CD14-positive monocyte (primary cell): ENCODE measurements at regions not wholly inside any gene's neighbourhood (a gene's known extent, or its start where the extent isn't known, plus 50 kb on each side); places are given as distances from the start of the nearest gene placed in this dataset.

Experiments used
- DNase-seq, 3 donors: peaks; one replicate each; pipeline ENCODE4 v3.0.0-alpha.2; 2011 to 2022
- H2AFZ ChIP-seq: 2 replicates; pipeline ENCODE4 v1.6.0; 2012; ENCODE audit warnings: mild to moderate bottlenecking, low read depth, low read length, inconsistent platforms; ENCODE audit not compliant: insufficient read depth, poor library complexity, severe bottlenecking
- H3K27ac ChIP-seq, 2 donors: 1 replicate in 1 of 2; 2 replicates in 1 of 2; pipeline ENCODE4 v1.5.1; 2012 to 2013; ENCODE audit warnings: low read length in 2 of 2, control low read depth in 1 of 2, inconsistent platforms in 1 of 2, low read depth in 1 of 2, mild to moderate bottlenecking in 1 of 2
- H3K27me3 ChIP-seq, 2 donors: one replicate each; pipeline versions ENCODE4 v1.6.0 to v1.6.1; 2011 to 2013; ENCODE audit warnings: low read length in 2 of 2; ENCODE audit not compliant: control insufficient read depth in 2 of 2, insufficient read depth in 2 of 2
- H3K36me3 ChIP-seq, 2 donors: replicated peaks in 1 of 2; 1 replicate in 1 of 2; 2 replicates in 1 of 2; pipeline versions ENCODE4 v1.5.1 to v1.6.1; 2012 to 2013; ENCODE audit warnings: low read length in 2 of 2, control low read depth in 1 of 2, inconsistent platforms in 1 of 2, mild to moderate bottlenecking in 1 of 2; ENCODE audit not compliant: insufficient read depth in 2 of 2, control insufficient read depth in 1 of 2
- H3K4me1 ChIP-seq, 2 donors: 1 replicate in 1 of 2; 2 replicates in 1 of 2; pipeline versions ENCODE4 v1.5.1 to v1.6.1; 2012 to 2013; ENCODE audit warnings: low read length in 2 of 2, control low read depth in 1 of 2, inconsistent platforms in 1 of 2, mild to moderate bottlenecking in 1 of 2, moderate library complexity in 1 of 2; ENCODE audit not compliant: insufficient read depth in 2 of 2, control insufficient read depth in 1 of 2
- H3K4me2 ChIP-seq: replicated peaks from 2 replicates; pipeline ENCODE3; 2012; ENCODE audit warnings: low read length, moderate library complexity, mild to moderate bottlenecking; ENCODE audit not compliant: poor library complexity, severe bottlenecking; ENCODE audit errors: extremely low read depth
- H3K4me3 ChIP-seq, 3 experiments: fragments of 200-600 bp in 1 of 3; sonication (generic) in 1 of 3; replicated peaks in 1 of 3; 1 replicate in 2 of 3; 2 replicates in 1 of 3; pipeline ENCODE4 v1.5.1; 2011 to 2013; ENCODE audit warnings: low read length in 3 of 3, mild to moderate bottlenecking in 3 of 3, control low read depth in 2 of 3, low read depth in 2 of 3, inconsistent platforms in 1 of 3, moderate library complexity in 1 of 3
- H3K79me2 ChIP-seq: 2 replicates; pipeline ENCODE4 v1.6.0; 2012; ENCODE audit warnings: mild to moderate bottlenecking, control low read depth, inconsistent platforms, low read length, moderate library complexity; ENCODE audit not compliant: insufficient read depth
- H3K9ac ChIP-seq: 2 replicates; pipeline ENCODE4 v1.6.0; 2017; ENCODE audit warnings: low read length, mild to moderate bottlenecking; ENCODE audit not compliant: insufficient read depth, poor library complexity, severe bottlenecking
- H3K9me3 ChIP-seq, 2 donors: replicated peaks in 1 of 2; 1 replicate in 1 of 2; 2 replicates in 1 of 2; pipeline versions ENCODE4 v1.5.1 to v1.6.1; 2012 to 2013; ENCODE audit warnings: low read length in 2 of 2, control low read depth in 1 of 2; ENCODE audit not compliant: control insufficient read depth in 1 of 2, insufficient read depth in 1 of 2
- H4K20me1 ChIP-seq: 2 replicates; pipeline ENCODE4 v1.6.0; 2012; ENCODE audit warnings: mild to moderate bottlenecking, low read length, control low read depth, moderate library complexity; ENCODE audit not compliant: insufficient read depth
- H3K27ac Mint-ChIP-seq, 7 donors: one replicate each; pipeline ENCODE4 v1.8.0; 2020; ENCODE audit warnings: mild to moderate bottlenecking in 7 of 7, mixed read lengths in 7 of 7, moderate library complexity in 6 of 7, inconsistent platforms in 2 of 7
- H3K27me3 Mint-ChIP-seq, 3 donors: one replicate each; pipeline ENCODE4 v1.8.0; 2021 to 2022; ENCODE audit warnings: low read depth in 3 of 3, mild to moderate bottlenecking in 3 of 3, mixed read lengths in 3 of 3, moderate library complexity in 3 of 3, inconsistent platforms in 1 of 3
- H3K36me3 Mint-ChIP-seq, 2 donors: one replicate each; pipeline ENCODE4 v1.8.0; 2020; ENCODE audit warnings: mixed read lengths in 2 of 2, inconsistent platforms in 1 of 2, mild to moderate bottlenecking in 1 of 2
- H3K4me1 Mint-ChIP-seq: one replicate; pipeline ENCODE4 v1.8.0; 2020; ENCODE audit warnings: mild to moderate bottlenecking, mixed read lengths
- H3K4me3 Mint-ChIP-seq, 2 donors: one replicate each; pipeline ENCODE4 v1.8.0; 2020; ENCODE audit warnings: mild to moderate bottlenecking in 2 of 2, mixed read lengths in 2 of 2, moderate library complexity in 1 of 2
- H3K9me3 Mint-ChIP-seq, 7 donors: one replicate each; pipeline ENCODE4 v1.8.0; 2020 to 2022; ENCODE audit warnings: mixed read lengths in 7 of 7, mild to moderate bottlenecking in 6 of 7, moderate library complexity in 6 of 7, inconsistent platforms in 2 of 7
- WGBS: methylation state at CpG from one replicate; pipeline ENCODE4 v1.1.5; 2013; ENCODE audit warnings: missing lambda C conversion rate; ENCODE audit not compliant: insufficient coverage; 5-methylcytosine and 5-hydroxymethylcytosine counted together
- intact Hi-C, 2 donors: fragments of 100-400 bp; cut with micrococcal nuclease; formaldehyde crosslinking; loops; one replicate each; pipeline versions ENCODE4 v1.15.0 to v1.15.1; 2023
- TF ChIP-seq, protein P1 (sequence below): fragments of 200-600 bp; IDR thresholded peaks from one replicate; pipeline ENCODE4 v1.8.0; 2022; ENCODE audit warnings: antibody characterized with exemption, mild to moderate bottlenecking

DNA sequence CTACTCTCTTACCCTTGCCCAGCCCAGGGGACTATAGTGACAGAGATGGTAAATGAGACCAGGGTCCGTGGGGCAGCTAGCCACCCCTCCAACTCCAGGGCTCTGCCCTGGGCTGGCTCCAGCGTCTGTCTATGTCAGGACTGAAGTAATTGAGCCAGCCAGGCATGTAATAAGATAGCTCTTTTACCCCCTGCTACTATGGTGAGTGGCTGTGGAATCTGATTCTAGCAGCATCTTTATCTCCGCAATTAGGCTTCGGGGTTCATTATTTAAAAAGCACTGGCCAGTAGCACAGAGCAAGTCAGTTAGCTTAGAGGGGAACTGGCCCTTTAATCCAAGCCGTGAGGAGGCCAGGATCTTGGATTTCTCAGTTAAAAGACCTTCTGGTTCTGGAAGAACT, 123.3 kb upstream of the RAI2 start:
- Histone ChIP-seq H3K27me3 (no peaks in the 10 kb centered on the region), H3K36me3 (no peaks in the 10 kb centered on the region), H3K79me2 (no peaks in the 10 kb centered on the region), H3K9me3 (no peaks in the 10 kb centered on the region), H3K9ac (no peak overlapping the region), H3K4me1 (no peaks in the 10 kb centered on the region), H3K4me3 (no peak overlapping the region), H3K4me2 (no peak overlapping the region), H2AFZ (no peak overlapping the region), H4K20me1 (no peaks in the 10 kb centered on the region), H3K27ac (no peak overlapping the region)
- 82% methylated on average over 3 of the region's 5 CpGs for WGBS
- TF ChIP-seq, protein P1, sequence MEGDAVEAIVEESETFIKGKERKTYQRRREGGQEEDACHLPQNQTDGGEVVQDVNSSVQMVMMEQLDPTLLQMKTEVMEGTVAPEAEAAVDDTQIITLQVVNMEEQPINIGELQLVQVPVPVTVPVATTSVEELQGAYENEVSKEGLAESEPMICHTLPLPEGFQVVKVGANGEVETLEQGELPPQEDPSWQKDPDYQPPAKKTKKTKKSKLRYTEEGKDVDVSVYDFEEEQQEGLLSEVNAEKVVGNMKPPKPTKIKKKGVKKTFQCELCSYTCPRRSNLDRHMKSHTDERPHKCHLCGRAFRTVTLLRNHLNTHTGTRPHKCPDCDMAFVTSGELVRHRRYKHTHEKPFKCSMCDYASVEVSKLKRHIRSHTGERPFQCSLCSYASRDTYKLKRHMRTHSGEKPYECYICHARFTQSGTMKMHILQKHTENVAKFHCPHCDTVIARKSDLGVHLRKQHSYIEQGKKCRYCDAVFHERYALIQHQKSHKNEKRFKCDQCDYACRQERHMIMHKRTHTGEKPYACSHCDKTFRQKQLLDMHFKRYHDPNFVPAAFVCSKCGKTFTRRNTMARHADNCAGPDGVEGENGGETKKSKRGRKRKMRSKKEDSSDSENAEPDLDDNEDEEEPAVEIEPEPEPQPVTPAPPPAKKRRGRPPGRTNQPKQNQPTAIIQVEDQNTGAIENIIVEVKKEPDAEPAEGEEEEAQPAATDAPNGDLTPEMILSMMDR = no peak
- H3K36me3 Mint-ChIP-seq = no peaks in the 10 kb centered on the region
- no peak for DNase-seq
- intact Hi-C loops = no loop called here
- H3K4me3 Mint-ChIP-seq = no peak overlapping the region
- H3K27me3 Mint-ChIP-seq = peaks cover 0 to 6% (median 0%) of the 10 kb centered on the region in 3 donors
- no peak overlapping the region for H3K27ac Mint-ChIP-seq
- peaks cover 0 to 8% (median 5%) of the 10 kb centered on the region in 7 donors for H3K9me3 Mint-ChIP-seq
- no peaks in the 10 kb centered on the region for H3K4me1 Mint-ChIP-seq

DNA sequence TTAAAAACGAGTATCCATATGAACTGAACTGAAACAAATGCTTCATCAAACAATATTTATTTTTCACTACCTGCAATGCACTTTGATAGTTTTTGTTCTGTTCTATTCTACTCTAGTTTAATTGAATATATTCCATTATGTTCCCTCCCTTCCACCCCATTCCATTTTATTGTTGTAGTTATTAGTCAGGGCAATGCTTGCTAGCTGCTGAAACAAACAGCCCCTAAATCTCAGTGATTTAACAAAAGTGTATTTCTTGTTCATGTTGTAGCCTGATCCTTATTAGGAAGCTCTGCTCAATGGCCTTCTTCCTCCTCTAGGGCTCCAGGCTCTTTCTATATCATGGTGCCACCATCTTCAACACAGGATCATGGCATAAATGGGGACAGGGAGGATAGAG, 122.3 kb upstream of the RAI2 start:
- Histone ChIP-seq H2AFZ (no peak overlapping the region), H3K36me3 (no peaks in the 10 kb centered on the region), H3K27me3 (no peaks in the 10 kb centered on the region), H3K27ac (no peak overlapping the region), H3K4me2 (no peak overlapping the region), H3K4me1 (no peaks in the 10 kb centered on the region), H3K4me3 (no peak overlapping the region), H3K79me2 (no peaks in the 10 kb centered on the region), H3K9ac (no peak overlapping the region), H3K9me3 (no peaks in the 10 kb centered on the region), H4K20me1 (no peaks in the 10 kb centered on the region)
- no peak for DNase-seq
- no peaks in the 10 kb centered on the region for H3K4me1 Mint-ChIP-seq
- no peak overlapping the region for H3K27ac Mint-ChIP-seq
- intact Hi-C loops = no loop called here
- no peaks in the 10 kb centered on the region for H3K36me3 Mint-ChIP-seq
- TF ChIP-seq, protein P1 = no peak
- H3K27me3 Mint-ChIP-seq = peaks cover 0 to 6% (median 0%) of the 10 kb centered on the region in 3 donors
- H3K4me3 Mint-ChIP-seq = no peak overlapping the region
- WGBS = no CpG with 5 or more reads among the region's 1 CpG
- H3K9me3 Mint-ChIP-seq = peaks cover 0 to 8% (median 5%) of the 10 kb centered on the region in 7 donors
